ENCODE measurements at regions not wholly inside any gene's neighbourhood (a gene's known extent, or its start where the extent isn't known, plus 50 kb on each side); places are given as distances from the start of the nearest gene placed in this dataset.
"Not testable (repeated sequence)": the region's sequence is repeated elsewhere in the genome, so short reads cannot be mapped to it uniquely, and the experiment has no call there.

DNA sequence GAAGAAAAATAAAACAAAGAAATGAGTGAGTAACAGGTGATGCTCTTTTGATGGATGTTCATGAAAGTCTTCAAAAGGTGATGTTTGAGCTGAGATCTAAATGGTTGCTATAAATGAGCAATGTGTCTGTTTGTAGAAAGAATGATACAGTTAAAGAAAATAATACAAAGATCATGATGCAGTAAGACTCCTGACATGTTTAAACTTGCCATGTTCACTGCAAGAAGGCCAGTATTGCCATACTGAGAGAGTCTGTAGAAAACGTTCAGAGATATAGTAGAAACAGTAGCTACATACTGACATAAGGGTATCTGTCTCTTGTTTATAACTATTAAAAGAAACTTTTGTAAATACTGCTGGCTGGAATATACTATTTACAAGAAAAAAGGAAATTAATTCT, 1609.2 kb upstream of the ACO1 start:
- DNase-seq, result no peak

DNA sequence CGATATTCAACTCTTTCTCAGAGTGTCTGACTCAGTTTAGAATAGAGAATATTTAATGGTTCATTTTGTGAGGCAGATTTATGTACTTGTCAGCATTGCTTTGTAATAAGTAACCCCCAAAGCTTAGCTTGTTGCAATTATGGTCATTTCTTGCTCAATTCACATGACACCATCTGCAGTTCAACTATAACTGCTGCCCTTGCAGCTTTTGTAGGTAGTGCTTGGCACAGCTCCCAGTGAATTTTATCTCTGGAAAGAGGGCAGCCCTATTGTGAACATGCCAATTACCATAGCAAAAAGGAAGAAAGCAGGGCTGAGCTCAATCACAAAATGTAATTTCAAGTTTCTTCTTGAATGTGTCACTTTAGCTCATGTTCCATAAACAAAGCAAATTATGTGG, 1587.7 kb upstream of the ACO1 start:
- no peak for DNase-seq

DNA sequence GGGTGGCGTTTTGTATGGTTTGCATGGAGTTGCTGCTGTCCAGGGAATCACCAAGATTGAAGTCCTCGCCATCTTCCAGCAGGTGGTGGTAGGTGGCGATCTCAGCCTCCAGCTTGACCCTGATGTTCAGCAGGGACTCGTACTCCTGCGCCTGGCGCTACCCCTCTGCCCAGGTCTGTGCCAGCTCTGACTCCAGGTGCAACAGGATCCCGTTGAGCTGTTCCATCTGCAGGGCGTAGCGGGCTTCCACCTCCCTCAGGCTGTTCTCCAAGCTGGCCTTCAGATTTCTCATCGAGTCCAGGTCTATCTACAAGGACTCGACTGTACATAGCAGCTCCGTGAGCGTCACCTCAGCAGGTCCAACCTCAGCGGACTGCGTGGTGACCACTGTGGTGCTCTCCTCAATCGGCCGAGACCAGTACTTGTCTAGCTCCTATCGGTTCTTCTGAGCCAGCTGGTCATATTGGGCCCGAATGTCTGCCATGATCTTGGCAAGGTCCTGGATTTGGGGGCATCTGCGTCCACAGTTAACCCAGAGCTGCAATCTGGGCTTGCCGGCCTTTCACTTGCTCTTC, 1584.8 kb upstream of the ACO1 start:
- DNase-seq, result no peak

DNA sequence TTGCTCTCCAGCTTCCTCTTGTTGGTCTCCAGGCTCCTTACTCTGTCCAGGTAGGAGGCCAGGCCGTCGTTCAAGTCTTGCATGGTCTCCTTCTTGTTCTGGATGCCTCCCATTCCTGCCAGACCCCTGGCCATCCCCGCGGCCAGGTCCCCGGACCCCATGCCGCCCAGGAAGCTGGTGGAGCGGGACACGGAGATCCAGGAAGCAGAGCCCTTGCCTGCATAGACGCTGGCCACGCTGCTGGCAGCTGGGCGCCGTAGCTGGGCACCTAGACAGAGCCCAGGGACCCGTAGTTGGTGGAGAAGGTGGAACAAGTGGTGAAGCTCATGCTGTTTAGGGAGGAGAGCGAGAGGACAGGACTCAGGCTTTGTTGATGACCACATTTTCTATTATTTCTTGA, 1584.0 kb upstream of the ACO1 start:
- no peak for DNase-seq

DNA sequence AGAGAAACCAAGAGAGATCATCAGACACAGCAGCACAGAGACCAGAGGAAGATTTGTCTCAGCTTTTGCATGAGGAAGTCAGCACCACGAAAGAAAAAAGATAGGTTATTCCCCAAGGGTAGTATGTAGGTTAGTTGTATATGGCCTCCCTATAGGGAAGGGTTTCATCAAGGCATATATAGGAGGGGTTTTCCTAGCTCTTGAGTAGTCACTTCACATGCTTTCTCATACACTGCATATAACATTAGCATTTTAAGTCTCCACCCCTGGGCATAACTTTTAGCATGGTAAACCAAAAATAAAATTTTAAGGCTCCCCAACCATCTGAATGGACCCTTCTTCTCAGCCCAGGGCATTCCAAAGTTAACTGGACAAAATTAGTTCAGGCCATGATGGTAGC, 1571.6 kb upstream of the ACO1 start:
- DNase-seq, result no peak

DNA sequence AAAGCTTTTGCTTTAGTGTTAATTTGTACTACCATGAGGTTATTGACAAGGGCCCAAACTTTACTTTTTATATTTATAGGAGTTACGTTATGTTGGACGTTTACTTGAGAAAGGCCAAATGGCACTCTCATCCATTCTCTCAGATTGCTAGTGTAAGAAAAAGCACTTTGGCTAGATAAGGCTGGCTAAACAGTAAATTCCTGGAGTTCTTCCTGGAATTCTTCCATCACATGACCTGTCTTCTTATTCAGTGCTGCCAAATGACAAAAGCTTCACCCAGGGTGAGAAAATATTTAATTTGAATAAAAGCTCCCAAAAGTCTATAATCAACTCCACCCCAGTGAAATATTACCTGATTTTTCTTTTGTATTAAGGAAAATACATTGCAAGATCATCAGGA, 1568.9 kb upstream of the ACO1 start:
- DNase-seq, result no peak

DNA sequence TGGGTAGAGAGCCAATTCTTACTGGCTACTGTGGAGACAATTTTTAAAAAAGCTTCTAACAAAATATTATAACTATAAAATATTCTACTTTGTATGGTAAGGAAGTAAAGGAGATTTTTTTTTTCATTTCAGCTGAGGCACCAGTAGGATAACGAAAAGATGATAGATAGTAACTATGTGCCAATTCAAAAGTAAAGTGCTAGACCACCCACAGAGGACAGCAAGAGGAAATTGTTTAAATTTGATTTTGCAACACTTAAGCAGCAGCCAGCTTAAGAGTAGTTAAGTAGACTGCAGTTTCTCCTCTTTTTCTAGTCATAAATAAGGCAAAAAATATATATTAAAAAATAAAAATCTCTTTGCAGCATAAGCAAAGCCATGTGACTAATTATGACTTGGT, 1539.3 kb upstream of the ACO1 start:
- DNase-seq, result no peak

DNA sequence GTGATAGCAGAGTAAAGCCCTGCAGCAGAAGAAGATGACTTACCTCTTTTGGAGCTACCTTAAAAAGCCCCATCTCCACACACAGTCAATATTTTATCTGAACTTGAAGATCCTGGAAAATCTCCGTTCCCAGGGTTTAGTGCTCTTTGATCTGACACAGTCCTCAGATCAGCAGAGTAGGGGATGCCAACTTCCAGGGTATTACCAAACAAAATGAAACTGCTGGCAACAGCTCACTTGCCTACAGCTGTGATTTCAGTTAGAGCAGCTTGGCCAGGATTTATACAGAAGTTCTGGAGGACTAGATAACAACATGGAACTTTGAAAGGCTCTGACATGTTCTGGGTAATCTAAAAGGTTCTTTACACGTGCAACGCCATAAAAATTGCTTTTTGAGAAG, 1537.8 kb upstream of the ACO1 start:
- DNase-seq, result no peak

DNA sequence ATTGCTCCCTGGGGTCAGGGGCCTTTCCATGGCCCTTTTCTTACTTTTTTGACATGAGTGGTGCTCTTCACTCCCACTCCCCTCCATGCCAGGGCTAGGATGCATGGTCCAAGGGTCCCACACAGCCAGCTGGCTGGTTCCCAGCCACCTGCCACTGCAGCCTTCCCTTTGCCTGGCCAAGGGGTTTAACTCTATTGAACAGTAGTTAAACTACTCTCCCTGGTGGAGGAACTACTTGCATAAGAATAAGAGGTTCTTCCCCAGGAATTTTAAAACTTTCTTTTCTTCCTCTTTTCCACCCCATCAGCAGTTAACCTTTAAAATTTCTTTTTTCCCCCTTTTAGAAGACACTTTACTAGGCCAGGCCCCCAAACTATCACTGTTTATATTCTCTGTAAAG, 1532.8 kb upstream of the ACO1 start:
- DNase-seq, result no peak

DNA sequence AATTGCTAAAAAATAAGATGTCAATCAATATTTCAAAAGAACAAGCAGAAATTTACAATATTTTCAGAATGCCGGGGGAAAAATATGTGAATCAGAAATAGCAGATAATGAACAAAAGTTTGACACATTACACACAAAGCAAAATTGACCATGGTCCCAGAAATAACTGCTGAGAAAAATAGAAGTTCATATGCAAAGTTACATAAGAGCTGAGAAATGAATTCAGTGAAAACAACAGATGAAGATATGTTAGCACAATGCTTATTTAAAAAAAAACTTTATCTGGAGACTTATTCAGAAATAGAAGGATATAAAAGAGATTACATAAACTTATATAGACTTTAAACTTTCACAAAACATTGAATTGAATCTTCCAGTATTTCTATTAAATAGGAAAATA, 1483.7 kb upstream of the ACO1 start:
- no peak for DNase-seq

DNA sequence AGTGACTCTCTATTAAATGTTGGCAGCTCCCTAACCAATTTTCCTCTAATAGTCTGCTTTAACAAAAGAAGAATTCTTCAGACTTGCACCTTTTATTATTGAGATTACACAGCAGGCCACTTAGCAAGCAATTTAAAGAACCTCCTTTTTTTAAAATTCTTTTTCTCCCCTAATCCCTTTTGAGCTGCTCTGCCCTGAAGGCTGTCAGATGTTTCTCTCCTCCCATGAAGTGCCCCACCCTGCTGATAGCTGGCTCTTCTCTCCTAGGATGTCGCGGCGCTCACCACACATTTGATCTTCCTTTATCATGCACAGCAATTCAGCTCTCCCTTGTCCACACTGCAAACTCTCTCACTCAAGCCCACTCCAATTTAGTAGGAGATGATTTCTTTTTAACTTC, 1471.1 kb upstream of the ACO1 start:
- no peak for DNase-seq

DNA sequence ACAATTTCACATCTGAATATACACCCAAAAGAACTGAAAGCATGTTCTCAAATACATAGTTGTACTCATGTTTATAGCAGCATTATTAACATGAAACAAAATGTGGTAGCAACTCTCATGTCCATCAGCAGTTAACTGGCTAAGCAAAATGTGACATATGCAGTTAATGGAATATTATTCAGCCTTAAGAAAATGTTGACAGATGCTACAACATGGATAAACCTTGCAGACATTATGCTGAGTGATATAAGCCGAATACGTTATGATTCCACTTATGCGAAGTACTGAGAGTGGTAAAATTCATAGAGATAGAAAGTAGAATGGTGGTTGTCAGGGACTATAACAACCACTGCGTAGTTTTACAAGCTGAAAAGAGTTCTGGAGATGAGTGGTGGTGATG, 1469.0 kb upstream of the ACO1 start:
- DNase-seq, result no peak

DNA sequence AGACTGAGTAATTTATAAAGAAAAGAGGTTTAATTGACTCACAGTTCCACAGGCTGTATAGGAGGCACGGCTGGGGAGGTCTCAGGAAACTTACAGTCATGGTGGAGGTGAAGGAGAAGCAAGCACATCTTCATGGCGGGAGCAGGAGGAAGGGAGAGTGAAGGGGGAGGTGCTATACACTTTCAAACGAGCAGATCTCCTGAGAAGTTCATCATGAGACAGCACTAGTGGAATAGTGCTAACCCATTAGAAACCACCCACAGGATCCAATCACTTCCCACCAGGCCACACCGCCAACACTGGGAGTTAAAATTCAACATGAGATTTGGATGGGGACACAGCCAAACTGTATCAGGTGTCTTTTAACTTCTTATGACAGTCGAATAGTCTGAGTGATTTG, 1459.3 kb upstream of the ACO1 start:
- no peak for DNase-seq

DNA sequence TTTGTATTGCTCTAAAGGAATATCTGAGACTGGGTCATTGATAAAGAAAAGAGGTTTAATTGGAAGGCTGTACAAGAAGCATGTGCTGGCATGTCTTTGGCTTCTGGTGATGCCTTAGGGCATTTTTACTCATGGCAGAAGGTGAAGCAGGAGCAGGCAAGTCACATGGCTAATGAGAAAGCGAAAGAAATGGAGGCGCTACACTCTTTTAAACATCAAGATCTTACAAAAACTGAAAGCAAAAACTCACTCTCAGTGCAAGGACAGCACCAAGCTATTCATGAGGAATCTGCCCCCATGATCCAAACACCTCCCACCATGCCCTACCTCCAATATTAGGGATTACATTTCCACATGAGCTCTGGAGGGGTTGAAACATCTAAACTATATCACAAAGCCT, 1458.8 kb upstream of the ACO1 start:
- DNase-seq, result no peak

DNA sequence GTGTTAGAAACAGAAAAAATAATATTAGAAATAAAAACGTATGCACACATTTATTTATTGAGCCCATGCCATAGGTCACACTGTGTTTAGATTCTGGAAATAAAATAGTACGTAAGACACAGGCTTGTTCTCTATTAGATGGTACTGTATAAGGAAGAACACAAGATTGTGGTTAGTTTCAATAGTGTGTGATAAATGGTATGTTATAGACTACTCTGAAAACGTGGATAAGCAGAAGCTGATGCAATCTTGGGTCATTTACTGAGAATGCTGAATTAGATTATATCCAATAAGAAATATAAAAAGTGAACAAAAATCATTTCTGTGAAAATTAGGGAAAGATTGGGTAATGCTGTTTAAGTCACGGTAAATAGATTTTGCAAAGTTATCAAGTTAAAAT, 1456.4 kb upstream of the ACO1 start:
- no peak for DNase-seq

DNA sequence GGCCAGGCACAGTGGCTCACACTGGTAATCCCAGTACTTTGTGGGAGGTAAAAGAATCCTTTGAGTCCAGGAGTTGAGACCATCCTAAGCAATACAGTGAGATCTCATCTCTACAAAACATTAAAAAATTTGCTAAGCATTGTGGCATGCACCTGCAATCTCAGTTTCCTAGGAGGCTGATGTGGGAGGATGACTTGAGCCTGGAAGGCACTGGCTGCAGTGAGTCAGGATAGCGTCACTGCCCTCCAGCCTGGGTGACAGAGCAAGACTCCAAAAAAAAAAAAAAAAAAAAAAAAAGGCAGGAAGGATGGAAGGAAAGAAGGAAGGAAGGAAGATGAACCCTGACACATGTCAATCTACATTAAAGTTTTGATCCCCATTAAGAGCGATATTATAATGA, 1452.2 kb upstream of the ACO1 start:
- DNase-seq, result no peak

DNA sequence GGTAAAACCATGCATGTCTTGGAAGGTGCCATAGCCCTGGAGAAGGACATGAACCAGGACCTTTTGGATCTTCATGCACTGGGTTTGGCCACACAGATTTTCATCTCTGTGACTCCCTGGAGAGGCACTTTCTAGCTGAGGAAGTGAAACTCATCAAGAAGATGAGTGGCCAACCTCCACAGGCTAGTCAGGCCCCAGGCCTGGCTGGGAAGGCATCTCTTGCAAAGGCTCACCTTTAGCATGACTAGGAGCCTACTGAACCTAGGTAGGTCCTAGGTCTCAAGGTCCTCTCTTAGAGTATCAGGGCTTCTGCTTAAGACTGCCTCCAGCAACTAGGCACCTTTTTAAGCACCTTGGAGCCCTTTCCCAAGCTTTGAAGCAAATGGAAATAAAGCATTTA, 1448.7 kb upstream of the ACO1 start:
- DNase-seq, result no peak

DNA sequence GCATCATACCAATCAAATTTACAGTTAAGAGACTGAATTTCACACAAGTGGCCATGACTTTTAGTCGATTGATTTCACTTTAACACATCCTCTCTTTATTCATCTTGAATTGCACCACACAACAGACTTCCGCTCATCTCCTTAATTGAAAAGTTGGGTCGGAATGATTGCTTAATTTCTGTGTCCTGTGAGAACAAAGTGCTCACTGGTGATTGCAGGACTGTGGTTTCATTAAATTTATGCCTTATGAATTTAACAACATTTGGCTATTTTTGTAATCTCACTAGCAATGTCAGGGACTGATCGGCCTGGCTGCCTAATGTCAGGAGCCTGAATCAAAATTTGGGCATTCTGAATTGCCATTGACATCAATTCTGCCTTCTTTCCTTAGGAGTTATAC, 1447.3 kb upstream of the ACO1 start:
- DNase-seq, result no peak

DNA sequence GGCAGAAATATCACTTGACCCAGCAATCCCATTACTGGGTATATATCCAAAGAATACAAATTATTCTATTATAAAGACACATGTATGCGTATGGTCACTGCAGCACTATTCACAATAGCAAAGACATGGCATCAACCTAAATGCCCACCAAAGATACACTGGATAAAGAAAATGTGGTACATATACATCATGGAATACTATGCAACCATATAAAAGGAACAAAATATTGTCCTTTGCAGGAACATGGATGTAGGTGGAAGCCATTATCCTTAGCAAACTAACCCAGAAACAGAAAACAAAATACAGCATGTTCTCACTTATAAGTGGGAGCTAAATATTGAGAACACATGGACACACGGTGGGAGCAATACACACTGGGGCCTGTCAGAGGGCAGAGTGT, 1441.6 kb upstream of the ACO1 start:
- not testable (repeated sequence) for DNase-seq

DNA sequence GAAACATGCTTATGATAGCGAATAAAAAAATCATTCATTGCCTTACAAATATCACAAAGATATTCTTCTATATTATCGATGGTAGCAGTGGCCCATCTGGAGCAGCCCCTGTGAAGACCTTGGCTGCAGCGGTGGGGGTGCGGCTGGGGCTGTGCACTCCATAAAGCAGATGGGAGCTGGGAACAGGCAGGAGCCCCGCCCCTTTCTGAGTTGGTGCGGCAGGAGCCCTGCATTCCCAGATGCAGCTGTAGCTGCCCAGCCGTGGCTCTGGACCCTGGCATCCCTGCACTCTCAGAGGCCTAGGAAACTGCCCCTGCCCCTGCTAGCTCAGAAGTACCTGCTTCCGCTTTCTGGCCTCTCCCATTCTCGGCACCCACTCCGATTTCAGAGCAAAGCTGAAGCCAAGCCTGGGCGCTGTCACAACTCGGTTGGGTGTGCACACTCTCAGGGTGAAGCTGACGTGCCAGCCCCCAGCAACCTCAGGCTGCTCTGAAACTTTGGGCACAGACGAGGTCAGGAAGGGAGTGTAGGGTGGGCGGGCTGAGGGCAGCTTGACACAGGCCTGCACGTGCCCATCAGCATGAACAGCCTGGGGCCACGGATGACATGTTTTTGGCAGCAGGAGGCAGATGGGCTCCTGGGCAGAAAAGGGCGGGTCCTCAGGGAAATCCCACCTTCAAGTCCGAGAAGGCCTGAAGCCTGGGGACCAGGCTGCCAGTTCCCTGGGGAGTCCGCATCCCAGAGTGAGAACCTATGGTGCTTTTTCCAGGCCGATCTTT, 1440.8 kb upstream of the ACO1 start:
- DNase-seq, result no peak

DNA sequence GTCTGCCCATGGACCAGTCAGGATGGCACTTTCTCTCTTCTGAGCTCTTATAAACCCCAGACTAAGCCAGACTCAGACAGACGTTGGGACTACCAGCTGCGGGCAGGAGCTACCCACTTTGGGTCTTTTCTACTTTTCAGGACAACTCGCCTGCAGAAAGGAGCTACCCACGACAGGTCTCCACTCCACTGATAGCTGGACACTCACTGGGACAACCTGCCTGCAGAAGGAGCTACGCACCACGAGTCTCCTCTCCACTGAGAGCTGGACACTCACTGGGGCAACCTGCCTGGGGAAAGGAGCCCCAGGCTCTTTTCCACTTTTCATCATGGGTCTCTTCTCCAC, 1440.2 kb upstream of the ACO1 start:
- no peak for DNase-seq

DNA sequence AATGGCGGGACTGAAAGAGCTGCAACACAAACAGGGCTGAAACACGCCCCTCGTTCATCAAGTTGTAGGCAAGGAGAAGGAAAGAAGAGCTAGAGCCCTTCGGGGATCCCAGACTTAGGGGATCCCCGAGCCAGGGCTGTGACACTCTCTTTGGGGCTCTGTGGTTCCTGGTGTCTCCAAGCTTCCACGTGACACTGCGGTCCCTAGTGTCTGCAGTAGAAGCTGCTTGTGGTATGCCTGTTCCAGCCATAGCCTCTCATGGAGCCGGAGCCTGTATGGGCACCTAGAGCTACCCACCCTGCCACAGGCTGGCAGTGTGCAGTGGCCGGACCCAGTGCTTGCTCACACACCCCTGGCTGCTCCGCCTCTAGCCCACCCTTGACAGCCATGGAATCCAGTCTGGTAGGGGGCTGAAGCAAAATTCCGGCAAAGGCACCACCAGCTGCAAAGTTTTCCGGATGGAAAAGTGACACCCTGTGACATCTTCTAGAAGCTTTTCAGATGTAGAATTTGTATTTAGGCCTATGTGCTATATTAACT, 1439.6 kb upstream of the ACO1 start:
- no peak for DNase-seq

DNA sequence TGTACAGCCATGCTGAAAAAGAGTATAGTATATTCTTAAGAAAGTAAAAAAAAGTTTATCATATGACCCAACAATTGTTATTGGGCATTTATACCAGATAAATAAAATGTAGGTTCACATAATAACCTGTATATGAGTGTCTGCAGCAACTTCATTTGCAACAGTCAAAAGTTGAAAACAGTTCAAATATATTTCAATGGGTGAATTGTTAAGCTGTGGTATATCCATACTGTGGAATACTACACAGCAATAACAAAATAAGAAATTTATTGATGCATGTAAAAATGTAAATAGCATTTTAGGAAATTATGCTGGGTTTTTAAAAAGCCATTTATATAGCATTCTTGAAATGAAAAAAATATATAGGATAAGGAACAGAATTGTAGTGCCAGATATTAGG, 1420.1 kb upstream of the ACO1 start:
- no peak for DNase-seq

DNA sequence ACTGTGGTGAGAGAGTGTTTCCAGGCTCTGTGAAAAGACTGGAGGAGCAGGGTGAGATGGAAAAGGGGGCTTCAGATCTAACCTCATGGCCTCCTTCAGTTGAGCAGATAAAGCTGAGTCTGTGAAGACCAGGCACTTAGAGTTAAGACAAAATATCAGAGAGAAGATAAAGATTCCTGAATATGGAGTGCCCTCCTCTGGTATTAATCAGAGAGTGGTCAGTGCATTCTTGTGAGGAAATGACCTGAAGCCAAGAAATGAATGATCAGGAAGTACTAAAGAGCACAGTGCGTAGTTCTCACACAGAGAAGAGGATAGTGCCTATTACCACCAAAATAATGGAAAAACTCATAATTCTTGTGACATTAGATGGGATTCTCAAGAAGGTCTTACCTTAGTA, 1417.0 kb upstream of the ACO1 start:
- DNase-seq, result no peak

DNA sequence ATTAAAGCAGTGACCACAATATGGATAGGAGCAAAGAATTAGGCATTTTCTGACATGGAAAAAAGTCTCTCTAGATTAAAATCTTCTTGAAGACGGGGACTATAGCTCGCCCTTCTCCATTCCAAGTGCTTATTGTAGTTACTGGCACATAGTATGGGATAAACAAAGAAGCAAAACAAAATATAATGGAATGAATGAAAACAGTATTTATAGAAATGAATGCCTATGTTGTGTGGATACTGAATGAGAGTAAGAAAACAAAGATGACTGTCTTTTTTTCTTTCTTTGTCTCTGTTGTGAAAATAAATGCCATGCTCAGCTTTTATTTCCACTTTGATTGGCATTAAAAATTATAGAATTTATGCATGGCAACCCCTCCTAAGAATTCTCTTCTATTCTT, 1414.3 kb upstream of the ACO1 start:
- DNase-seq, result no peak

Measured in SIG-M5 (cell line).